SU-DHL-6 (cell line): ENCODE measurements at regions not wholly inside any gene's neighbourhood (a gene's known extent, or its start where the extent isn't known, plus 50 kb on each side); places are given as distances from the start of the nearest gene placed in this dataset.

ENCODE experiments used
- EZH2phosphoT487 ChIP-seq: fragments of 200-600 bp; sonication (generic), shearing (Covaris generic); conservative IDR thresholded peaks from 2 replicates; pipeline ENCODE4 v1.6.1; 2018; ENCODE audit warnings: mild to moderate bottlenecking, antibody characterized with exemption, low read length, moderate library complexity, mixed read lengths
- TF ChIP-seq, protein P1 (sequence below): fragments of 200-600 bp; sonication (generic); IDR thresholded peaks from one replicate; pipeline ENCODE4 v1.5.1; 2017; ENCODE audit warnings: antibody characterized with exemption, mild to moderate bottlenecking, low read length, moderate library complexity; ENCODE audit not compliant: insufficient read depth, poor library complexity, severe bottlenecking

- TF ChIP-seq, protein P1, sequence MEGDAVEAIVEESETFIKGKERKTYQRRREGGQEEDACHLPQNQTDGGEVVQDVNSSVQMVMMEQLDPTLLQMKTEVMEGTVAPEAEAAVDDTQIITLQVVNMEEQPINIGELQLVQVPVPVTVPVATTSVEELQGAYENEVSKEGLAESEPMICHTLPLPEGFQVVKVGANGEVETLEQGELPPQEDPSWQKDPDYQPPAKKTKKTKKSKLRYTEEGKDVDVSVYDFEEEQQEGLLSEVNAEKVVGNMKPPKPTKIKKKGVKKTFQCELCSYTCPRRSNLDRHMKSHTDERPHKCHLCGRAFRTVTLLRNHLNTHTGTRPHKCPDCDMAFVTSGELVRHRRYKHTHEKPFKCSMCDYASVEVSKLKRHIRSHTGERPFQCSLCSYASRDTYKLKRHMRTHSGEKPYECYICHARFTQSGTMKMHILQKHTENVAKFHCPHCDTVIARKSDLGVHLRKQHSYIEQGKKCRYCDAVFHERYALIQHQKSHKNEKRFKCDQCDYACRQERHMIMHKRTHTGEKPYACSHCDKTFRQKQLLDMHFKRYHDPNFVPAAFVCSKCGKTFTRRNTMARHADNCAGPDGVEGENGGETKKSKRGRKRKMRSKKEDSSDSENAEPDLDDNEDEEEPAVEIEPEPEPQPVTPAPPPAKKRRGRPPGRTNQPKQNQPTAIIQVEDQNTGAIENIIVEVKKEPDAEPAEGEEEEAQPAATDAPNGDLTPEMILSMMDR = no peak
- TF ChIP-seq EZH2phosphoT487 = no peak
These were observed 88.6 kb downstream of the CTH start for GRCh38 chr1:70499695-70500094.
